ENCODE measurements at regions not wholly inside any gene's neighbourhood (a gene's known extent, or its start where the extent isn't known, plus 50 kb on each side); places are given as distances from the start of the nearest gene placed in this dataset.

- Histone ChIP-seq H3K9me1 (ENCODE audit: insufficient read depth, low read length) (no peaks in the 10 kb centered on the region), H3K23ac (ENCODE audit: low read depth, low read length) (no peak overlapping the region), H3K4ac (ENCODE audit: low read depth, low read length) (no peak overlapping the region), H2BK120ac (ENCODE audit: low read depth, low read length) (no peak overlapping the region), H3K14ac (replicated peaks; ENCODE audit: low read depth, low read length) (no peak overlapping the region), H3K4me3 (ENCODE audit: insufficient read depth, low read depth, low read length) (no peak overlapping the region), H2AK9ac (replicated peaks; ENCODE audit: low read depth, low read length, poor library complexity) (no peak overlapping the region), H3K27ac (ENCODE audit: insufficient read depth, low read length) (no peak overlapping the region), H3K18ac (ENCODE audit: low read depth, low read length) (no peak overlapping the region), H4K91ac (ENCODE audit: insufficient read depth, low read depth, low read length) (no peak overlapping the region), H2BK15ac (ENCODE audit: low read depth, low read length) (no peak overlapping the region), H3K36me3 (ENCODE audit: control insufficient read depth, insufficient read depth, low read length) (no peaks in the 10 kb centered on the region), H3K79me1 (ENCODE audit: low read depth in 1 of 2, low read length in 2 of 2) (no peaks in the 10 kb centered on the region), H3K4me1 (ENCODE audit: control insufficient read depth, insufficient read depth, low read length) (no peaks in the 10 kb centered on the region), H2AK5ac (ENCODE audit: low read depth, low read length) (no peak overlapping the region), H3K27me3 (ENCODE audit: control insufficient read depth, insufficient read depth, low read length) (no peaks in the 10 kb centered on the region), H2BK20ac (ENCODE audit: low read depth, low read length) (no peak overlapping the region), H3K56ac (ENCODE audit: extremely low read depth, insufficient read depth, low read length) (no peak overlapping the region), H3K9ac (ENCODE audit: low read depth, low read length) (no peak overlapping the region), H4K5ac (ENCODE audit: low read depth, low read length) (no peak overlapping the region), H2AFZ (replicated peaks; ENCODE audit: low read length, poor library complexity) (no peak overlapping the region), H3K9me3 (ENCODE audit: control insufficient read depth, insufficient read depth, low read length) (peaks cover 4% of the 10 kb centered on the region; the same call in 1 of the 2 replicates), H3K4me2 (ENCODE audit: low read depth, low read length) (no peak overlapping the region), H4K8ac (ENCODE audit: low read depth in 2 of 2, low read length in 2 of 2) (no peak overlapping the region), H2BK5ac (ENCODE audit: low read depth, low read length, poor library complexity, severe bottlenecking) (no peak overlapping the region), H4K20me1 (ENCODE audit: insufficient read depth, low read length) (no peaks in the 10 kb centered on the region)
- intact Hi-C loops (cut with micrococcal nuclease) (no loop called here), dilution Hi-C loops (cut with HindIII; ENCODE audit: low sequenced_read_pairs, unreplicated experiment) (no loop called here), in situ Hi-C loops (cut with MboI; ENCODE audit: low sequenced_read_pairs) (no loop called here)
- BruUV-seq (replicated peaks): no TSS peak
- no peak for DNase-seq
- ATAC-seq (ENCODE audit: low read depth): no peak
- POLR2A ChIA-PET (ENCODE audit: unreplicated experiment): interaction anchor here (0.6 kb wide), 1 partner anchor 622 kb away, joined by 7 read pairs; no protein-coding TSS in a partner anchor
- TF ChIP-seq SMC3 (IDR thresholded peaks at IDR 0.05; ENCODE audit: low read depth, low read length) (no peak), MAZ (IDR thresholded peaks at IDR 0.05; ENCODE audit: borderline replicate concordance, low read depth, low read length) (no peak), FOS (IDR thresholded peaks at IDR 0.05; ENCODE audit: low read depth, low read length) (no peak), NFE2L2 (IDR thresholded peaks at IDR 0.05; ENCODE audit: low read depth, low read length) (no peak)
- CTCF ChIA-PET: no interaction called here
Observed at GRCh38 chr3:135448520-135448919, 517.0 kb upstream of the PPP2R3A start.
